Germinal center (tissue), 1 donor: ENCODE measurements at regions not wholly inside any gene's neighbourhood (a gene's known extent, or its start where the extent isn't known, plus 50 kb on each side); places are given as distances from the start of the nearest gene placed in this dataset.
"Not testable (repeated sequence)": the region's sequence is repeated elsewhere in the genome, so short reads cannot be mapped to it uniquely, and the experiment has no call there.

Source experiments
- DNase-seq: peaks from one replicate; pipeline ENCODE4 v3.0.0; 2012; ENCODE audit warnings: mixed read lengths, low spot score

DNA sequence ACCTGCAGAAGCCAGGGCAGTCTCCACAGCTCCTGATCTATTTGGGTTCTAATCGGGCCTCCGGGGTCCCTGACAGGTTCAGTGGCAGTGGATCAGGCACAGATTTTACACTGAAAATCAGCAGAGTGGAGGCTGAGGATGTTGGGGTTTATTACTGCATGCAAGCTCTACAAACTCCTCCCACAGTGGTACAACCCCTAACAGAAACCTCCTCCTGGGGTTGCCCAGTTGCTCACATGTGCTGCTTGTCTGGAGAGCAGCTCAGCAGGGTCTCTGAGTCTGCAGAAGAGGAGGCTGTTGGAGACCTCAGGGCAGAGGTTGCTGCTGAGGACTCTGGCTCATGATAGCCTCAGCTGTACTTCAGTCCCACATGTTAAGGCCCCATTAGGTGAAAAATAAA lies 1269.1 kb downstream of the RPIA start:
- not testable (repeated sequence) for DNase-seq

- not testable (repeated sequence) for DNase-seq
Measured at GRCh38 chr2:89968567-89968966, 1277.1 kb downstream of the RPIA start.

DNA sequence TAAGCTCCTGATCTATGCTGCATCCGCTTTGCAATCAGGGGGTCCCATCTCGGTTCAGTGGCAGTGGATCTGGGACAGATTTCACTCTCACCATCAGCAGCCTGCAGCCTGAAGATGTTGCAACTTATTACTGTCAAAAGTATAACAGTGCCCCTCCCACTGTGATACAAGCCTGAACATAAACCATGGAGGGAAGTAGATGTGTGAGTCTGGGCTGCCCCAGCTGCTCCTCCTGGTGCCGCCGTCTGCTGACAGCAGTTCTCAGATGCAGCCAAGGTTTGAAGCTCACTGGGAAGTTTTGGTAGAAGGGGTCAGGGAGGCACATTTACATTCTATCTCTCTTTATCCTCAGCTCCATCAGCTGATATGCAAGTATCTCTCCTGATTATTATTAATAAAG lies 1277.7 kb downstream of the RPIA start:
- DNase-seq, result not testable (repeated sequence)

GRCh38 chr2:89973849-89974248 lies 1282.4 kb downstream of the RPIA start:
- DNase-seq, result not testable (repeated sequence)

DNA sequence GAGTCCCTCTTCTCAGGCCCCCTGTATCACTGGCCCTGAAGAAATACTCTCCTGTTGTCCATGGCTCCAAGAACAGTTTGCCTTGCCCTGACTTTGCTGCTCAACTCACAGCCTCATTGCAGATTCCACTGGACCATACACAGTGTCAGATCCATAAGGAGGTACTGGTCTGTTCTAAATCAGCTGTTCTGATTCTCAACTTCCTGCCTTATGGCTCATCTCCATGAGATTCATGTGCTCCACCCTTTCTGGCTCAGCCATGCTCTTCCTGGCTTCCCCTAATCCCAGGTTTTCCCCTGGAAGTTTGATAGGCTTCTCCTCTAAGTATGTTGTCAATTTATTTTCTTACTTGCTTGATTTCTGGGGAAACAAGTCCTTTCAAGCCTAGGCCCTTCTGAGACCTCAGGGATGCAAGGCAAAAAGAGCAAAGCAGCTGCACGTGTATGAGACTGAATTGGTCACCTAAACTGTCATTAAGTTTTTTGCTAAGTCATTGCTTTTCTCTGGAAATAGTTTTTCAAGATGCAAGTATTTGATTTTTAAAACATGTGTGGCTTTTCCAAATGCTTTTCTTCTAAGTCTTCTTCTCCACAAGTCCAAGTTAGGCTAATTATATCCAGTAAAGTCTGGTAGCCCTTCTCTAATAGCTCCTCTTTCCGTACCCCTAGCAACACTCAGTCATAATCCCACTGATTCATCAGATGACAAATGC lies 1288.5 kb downstream of the RPIA start:
- DNase-seq, result not testable (repeated sequence)

- DNase-seq, result not testable (repeated sequence)
Measured at GRCh38 chr2:89982246-89982645, 1290.8 kb downstream of the RPIA start.

DNA sequence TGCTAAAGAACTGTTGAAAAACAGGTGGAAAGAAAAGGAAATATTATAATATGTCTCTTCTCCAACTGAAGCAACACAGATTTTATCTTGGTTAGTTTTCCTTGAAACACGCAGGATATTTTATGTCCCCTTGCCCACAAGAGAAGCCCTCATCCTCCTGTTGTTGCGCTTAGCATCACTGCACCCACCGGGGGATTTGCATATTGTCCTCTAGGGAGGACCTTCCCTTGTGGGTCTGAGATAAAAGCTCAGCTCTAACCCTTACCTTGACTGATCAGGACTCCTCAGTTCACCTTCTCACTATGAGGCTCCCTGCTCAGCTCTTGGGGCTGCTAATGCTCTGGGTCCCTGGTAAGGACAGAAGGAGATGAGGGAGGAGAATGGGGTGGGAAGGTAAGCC lies 1294.2 kb downstream of the RPIA start:
- not testable (repeated sequence) for DNase-seq

- DNase-seq, result not testable (repeated sequence)
Measured at GRCh38 chr2:89986532-89986931, 1295.1 kb downstream of the RPIA start.

DNA sequence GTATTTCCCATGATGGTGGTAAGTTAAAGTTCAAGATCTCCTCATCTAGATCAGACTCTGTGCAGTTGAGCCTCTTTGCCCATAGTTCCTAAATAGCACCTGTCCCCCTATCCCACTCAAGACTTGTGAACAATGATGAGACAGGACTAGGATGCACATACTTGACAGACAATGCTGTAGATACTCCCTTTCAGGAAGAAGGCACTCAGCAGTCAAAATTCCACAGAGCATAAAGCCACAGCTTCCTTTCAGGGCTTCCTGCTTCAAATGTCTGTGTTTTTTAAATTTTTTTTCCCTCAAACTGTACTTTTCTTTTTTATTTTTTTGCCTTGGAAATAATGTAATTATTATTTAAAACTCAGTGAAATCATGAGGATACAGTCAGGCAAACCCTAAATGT lies 1305.3 kb downstream of the RPIA start:
- not testable (repeated sequence) for DNase-seq

DNA sequence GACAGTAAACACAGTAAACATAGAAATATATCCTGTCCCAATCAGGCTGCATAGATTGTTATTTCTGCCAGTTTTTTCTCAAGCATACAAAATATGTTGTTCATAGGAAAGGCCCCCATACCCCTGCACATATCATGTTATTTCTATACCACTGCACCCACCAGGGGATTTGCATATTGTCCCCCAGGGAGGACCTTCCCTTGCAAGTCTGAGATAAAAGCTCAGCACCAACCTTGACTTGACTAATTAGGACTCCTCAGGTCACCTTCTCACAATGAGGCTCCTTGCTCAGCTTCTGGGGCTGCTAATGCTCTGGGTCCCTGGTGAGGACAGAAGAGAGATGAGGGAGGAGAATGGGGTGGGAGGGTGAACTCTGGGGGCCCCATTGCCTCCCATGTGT lies 1313.1 kb downstream of the RPIA start:
- DNase-seq, result not testable (repeated sequence)

- DNase-seq, result not testable (repeated sequence)
Measured at GRCh38 chr2:90010442-90011100, 1319.1 kb downstream of the RPIA start.

DNA sequence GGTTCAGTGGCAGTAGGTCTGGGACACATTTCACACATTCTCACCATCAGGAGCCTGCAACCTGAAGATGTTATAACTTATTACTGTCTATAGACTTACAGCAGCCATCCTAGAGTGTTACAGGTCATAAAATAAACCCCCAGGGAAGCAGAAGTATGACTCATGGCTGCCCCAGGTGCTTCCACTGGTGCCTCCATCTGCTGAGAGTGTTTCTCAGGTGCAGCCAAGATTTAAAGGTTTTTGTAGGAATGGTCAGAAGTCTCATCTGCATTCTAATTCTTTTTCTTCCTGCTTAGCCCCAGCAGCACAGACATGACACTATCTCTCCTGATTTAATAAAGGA lies 1319.6 kb downstream of the RPIA start:
- not testable (repeated sequence) for DNase-seq

- not testable (repeated sequence) for DNase-seq
Measured at GRCh38 chr2:90019908-90020307, 1328.4 kb downstream of the RPIA start.

DNA sequence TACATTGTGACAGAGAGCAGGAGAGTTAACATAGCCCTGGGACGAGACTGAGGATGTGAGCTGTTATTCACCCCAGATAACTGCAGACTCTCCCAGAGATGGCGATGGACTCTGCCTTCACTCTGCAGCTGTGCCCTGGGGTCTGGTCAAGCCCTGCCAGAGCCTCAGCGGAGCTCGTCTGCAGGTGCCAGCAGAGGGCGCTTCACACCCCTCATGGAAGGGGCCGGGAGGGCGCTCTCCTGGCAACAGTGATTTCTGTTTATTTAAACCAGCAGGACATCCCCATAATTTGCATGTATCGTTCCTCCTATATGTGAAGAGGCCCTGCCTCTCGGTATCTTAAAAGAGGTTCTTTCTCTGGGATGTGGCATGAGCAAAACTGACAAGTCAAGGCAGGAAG lies 1329.8 kb downstream of the RPIA start:
- DNase-seq, result not testable (repeated sequence)

DNA sequence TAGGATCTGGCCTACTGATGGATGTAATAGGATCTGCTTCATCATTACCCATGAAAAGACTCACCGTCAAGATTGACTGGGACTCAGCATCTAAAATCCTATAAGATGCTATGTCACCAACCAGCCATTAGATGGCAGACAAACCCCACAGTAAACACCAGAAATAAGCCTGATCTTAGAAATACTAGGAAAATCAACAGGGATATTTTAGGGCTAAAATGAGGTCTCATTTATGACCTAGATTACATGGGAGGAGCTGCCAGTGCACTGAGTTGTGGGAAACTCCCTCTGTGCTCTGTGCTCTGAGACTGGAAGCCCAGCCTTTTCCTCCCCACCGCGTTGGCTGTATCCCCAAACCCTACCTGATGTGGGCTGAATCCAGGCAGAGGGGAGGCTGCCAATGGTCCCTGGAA lies 1335.8 kb downstream of the RPIA start:
- DNase-seq, result not testable (repeated sequence)

- DNase-seq, result not testable (repeated sequence)
Measured at GRCh38 chr2:90028381-90029079, 1337.1 kb downstream of the RPIA start.

- not testable (repeated sequence) for DNase-seq
Measured at GRCh38 chr2:90029080-90029428, 1337.6 kb downstream of the RPIA start.

DNA sequence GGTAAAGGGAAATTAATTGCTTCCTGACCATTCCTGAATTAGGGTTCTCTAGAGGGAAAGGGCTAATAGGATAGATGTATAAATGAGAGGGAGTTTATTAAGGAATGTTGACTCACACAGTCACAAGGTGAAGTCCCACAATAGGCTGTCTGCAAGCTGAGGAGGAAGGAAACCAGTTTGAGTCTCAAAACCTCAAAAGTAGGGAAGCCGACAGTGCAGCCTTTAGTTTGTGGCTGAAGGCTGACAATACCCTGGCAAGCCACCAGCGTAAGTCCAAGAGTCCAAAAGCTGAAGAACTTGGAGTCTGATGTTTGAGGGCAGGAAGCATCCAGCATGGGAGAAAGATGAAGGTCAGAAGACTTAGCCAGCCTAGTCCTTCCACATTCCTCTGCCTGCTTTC lies 1340.8 kb downstream of the RPIA start:
- DNase-seq, result not testable (repeated sequence)

GRCh38 chr2:90036335-90036734 lies 1344.9 kb downstream of the RPIA start:
- not testable (repeated sequence) for DNase-seq

GRCh38 chr2:90039093-90039492 lies 1347.6 kb downstream of the RPIA start:
- not testable (repeated sequence) for DNase-seq

DNA sequence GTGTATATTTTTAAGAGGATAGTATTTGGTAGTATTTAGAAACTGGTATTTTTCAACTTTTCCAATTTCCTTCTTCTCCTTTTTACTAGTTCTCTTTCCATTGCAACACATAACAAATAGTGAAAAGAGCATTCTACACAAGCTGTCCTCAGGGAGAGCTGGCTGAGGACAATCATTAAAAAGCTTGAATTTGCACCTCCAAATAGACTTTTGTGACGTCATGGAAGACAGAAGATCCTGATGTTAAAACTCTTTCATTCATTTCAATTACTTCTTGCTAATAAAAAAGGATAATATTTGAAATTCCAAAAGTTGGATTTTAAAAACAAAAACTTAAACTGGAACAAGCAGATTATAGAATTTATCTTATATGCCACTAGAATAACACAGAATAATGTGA lies 1356.3 kb downstream of the RPIA start:
- DNase-seq, result not testable (repeated sequence)

GRCh38 chr2:90052113-90052631 lies 1360.7 kb downstream of the RPIA start:
- DNase-seq, result not testable (repeated sequence)
